Naive B cell (primary cell): ENCODE measurements at regions not wholly inside any gene's neighbourhood (a gene's known extent, or its start where the extent isn't known, plus 50 kb on each side); places are given as distances from the start of the nearest gene placed in this dataset.
"Not testable (repeated sequence)": the region's sequence is repeated elsewhere in the genome, so short reads cannot be mapped to it uniquely, and the experiment has no call there.

ENCODE experiments used
- ATAC-seq, 2 donors: fragments of 150-1000 bp; cut with Tn5 transposase; 2 replicates each; pipeline ENCODE4 v1.10.0; 2021; ENCODE audit warnings: low read depth in 2 of 2, mild to moderate bottlenecking in 2 of 2, moderate library complexity in 2 of 2
- DNase-seq: peaks from one replicate; pipeline ENCODE4 v3.0.0; 2022
- H3K27ac Mint-ChIP-seq, 6 donors: one replicate each; pipeline ENCODE4 v1.8.0; 2020 to 2022; ENCODE audit warnings: mild to moderate bottlenecking in 6 of 6, mixed read lengths in 6 of 6, moderate library complexity in 5 of 6, inconsistent platforms in 2 of 6
- H3K27me3 Mint-ChIP-seq, 3 donors: one replicate each; pipeline ENCODE4 v1.8.0; 2021 to 2022; ENCODE audit warnings: mixed read lengths in 3 of 3, mild to moderate bottlenecking in 1 of 3
- H3K36me3 Mint-ChIP-seq, 2 donors: one replicate each; pipeline ENCODE4 v1.8.0; 2020 to 2022; ENCODE audit warnings: mixed read lengths in 2 of 2, inconsistent platforms in 1 of 2, mild to moderate bottlenecking in 1 of 2
- H3K4me1 Mint-ChIP-seq, 3 donors: one replicate each; pipeline ENCODE4 v1.8.0; 2020 to 2022; ENCODE audit warnings: mixed read lengths in 3 of 3, inconsistent platforms in 1 of 3, mild to moderate bottlenecking in 1 of 3, moderate library complexity in 1 of 3
- H3K4me3 Mint-ChIP-seq, 8 donors: one replicate each; pipeline ENCODE4 v1.8.0; 2020 to 2022; ENCODE audit warnings: mild to moderate bottlenecking in 8 of 8, mixed read lengths in 8 of 8, moderate library complexity in 8 of 8, inconsistent platforms in 2 of 8
- H3K9me3 Mint-ChIP-seq, 7 donors: one replicate each; pipeline ENCODE4 v1.8.0; 2020 to 2022; ENCODE audit warnings: mixed read lengths in 7 of 7, mild to moderate bottlenecking in 5 of 7, inconsistent platforms in 2 of 7, moderate library complexity in 1 of 7

DNA sequence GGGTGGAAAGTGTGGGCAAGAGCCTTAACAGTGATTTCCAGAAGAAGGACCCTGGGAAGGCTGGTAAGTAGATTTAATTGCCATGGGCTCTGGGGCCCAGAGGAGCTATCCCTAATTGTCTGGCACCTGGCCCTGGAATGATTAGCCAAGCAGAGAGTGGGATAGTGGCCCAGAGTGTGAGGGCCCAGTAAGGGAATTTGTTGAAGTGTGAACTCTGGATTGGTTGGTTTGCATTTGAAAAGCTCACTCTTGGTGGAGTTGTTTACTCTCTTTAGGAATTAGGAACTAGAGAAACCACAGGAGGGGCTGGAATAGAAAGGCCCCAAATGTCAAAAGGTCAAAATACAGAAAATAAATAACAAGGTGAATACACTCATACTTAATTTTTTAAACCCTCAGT is 207.1 kb downstream of the GABRG2 start:
- no peak for ATAC-seq
- Mint-ChIP-seq H3K36me3 (no peaks in the 10 kb centered on the region), H3K4me1 (peaks cover 0 to 1% (median 0%) of the 10 kb centered on the region in 3 donors), H3K27ac (no peak overlapping the region), H3K9me3 (peaks cover 0 to 8% (median 2%) of the 10 kb centered on the region in 7 donors), H3K27me3 (no peaks in the 10 kb centered on the region), H3K4me3 (no peak overlapping the region)
- DNase-seq = no peak

DNA sequence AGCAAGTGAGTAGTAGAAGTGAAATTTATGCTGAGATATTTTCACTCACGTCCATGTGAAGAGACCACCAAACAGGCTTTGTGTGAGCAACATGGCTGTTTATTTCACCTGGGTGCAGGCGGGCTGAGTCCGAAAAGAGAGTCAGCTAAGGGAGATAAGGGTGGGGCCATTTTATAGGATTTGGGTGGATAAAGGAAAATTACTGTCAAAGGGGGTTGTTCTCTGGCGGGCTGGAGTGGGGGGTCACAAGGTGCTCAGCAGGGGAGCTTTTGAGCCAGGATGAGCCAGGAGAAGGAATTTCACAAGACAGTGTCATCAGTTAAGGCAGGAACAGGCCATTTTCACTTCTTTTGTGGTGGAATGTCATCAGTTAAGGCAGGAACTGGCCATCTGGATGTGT is 207.8 kb downstream of the GABRG2 start:
- H3K27me3 Mint-ChIP-seq, H3K9me3 Mint-ChIP-seq, H3K4me1 Mint-ChIP-seq, DNase-seq, H3K36me3 Mint-ChIP-seq, H3K4me3 Mint-ChIP-seq, H3K27ac Mint-ChIP-seq, ATAC-seq: not testable (repeated sequence)

DNA sequence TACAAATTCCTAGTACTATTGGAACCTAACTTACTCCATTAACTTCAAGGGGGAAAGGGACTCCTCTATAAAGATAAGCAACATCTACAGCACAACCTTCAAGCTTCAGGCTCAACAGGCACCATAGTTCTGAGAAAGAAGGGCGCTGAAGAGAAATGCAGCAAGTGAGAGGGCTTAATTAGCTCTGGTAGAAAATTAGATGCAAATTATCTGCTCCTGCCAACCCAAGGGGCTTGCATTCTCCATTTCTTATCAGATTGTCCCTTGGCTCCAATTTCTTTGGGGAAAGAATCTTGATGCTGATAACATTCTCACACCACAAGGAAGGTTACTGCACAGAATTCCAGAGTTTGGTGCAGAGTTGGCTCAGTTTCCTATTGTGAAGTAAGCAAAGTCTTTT is 214.6 kb downstream of the GABRG2 start:
- Mint-ChIP-seq H3K36me3 (no peaks in the 10 kb centered on the region), H3K9me3 (peaks cover 0 to 8% (median 0%) of the 10 kb centered on the region in 7 donors), H3K4me3 (no peak overlapping the region)

DNA sequence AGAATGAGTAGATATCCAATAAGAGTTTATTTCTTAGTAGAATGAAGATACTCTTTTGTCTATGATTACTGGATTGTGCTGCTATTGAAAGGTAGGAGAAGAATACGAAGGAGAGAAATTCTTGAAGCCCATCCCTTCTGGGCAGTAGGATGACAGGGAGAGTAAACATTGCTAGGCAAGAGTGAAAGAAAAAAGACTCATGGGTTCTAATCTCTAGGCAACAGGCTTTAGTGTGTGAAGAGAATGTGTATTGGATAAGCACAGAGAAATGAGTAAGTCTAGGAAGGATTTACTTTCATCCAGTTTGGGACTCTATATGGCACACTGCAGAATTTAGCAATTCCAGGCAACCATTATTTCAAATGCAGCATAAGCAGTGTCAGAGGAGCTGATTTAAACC is 216.0 kb downstream of the GABRG2 start:
- ATAC-seq = no peak
- Mint-ChIP-seq H3K36me3 (no peaks in the 10 kb centered on the region), H3K4me3 (no peak overlapping the region), H3K4me1 (no peaks in the 10 kb centered on the region), H3K27me3 (no peaks in the 10 kb centered on the region), H3K9me3 (peaks cover 0 to 4% (median 0%) of the 10 kb centered on the region in 7 donors), H3K27ac (no peak overlapping the region)
- DNase-seq = no peak

More for the DNA sequence above, 214.6 kb downstream of the GABRG2 start:
- H3K4me1 Mint-ChIP-seq = peaks cover 0 to 1% (median 0%) of the 10 kb centered on the region in 3 donors
- no peaks in the 10 kb centered on the region for H3K27me3 Mint-ChIP-seq
- DNase-seq = no peak
- no peak for ATAC-seq
- no peak overlapping the region for H3K27ac Mint-ChIP-seq

DNA sequence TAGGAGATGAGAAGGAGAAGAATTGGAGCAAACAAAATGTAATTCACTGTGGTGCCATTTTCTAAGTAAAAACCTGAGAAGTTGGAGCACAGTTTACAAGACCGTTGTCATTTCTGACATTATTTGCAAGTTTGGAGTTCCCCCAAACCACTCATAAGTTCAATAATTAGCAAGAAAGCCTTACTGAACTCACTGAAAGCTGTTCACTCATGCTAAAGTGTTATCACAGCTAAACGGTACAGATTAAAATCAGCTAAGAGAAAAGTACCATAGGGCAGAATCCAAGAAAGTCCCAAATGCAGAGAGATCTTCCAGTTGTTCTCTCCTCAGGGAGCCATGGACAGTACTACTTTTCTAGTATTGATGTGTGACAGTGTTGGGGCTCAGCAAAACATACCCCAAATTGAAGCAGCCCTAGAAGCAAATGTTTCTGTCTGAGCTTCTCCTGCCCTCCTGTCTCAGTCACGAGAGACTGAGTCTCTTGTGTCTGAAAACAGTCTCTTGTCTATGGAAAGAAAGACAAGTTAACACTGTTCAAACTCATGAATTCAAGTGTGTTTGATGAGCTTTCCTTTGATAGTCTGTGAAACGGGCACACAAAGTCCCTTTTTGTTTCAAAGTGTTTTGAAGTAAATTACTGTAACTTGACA is 221.2 kb downstream of the GABRG2 start:
- H3K36me3 Mint-ChIP-seq = no peaks in the 10 kb centered on the region
- no peak overlapping the region for H3K4me3 Mint-ChIP-seq
- no peaks in the 10 kb centered on the region for H3K4me1 Mint-ChIP-seq
- no peak for ATAC-seq
- peaks cover 0 to 4% (median 2%) of the 10 kb centered on the region in 7 donors for H3K9me3 Mint-ChIP-seq
- no peak for DNase-seq
- H3K27ac Mint-ChIP-seq = peak overlapping the region in 1 of 6 donors; percentile 33
- H3K27me3 Mint-ChIP-seq = no peaks in the 10 kb centered on the region

DNA sequence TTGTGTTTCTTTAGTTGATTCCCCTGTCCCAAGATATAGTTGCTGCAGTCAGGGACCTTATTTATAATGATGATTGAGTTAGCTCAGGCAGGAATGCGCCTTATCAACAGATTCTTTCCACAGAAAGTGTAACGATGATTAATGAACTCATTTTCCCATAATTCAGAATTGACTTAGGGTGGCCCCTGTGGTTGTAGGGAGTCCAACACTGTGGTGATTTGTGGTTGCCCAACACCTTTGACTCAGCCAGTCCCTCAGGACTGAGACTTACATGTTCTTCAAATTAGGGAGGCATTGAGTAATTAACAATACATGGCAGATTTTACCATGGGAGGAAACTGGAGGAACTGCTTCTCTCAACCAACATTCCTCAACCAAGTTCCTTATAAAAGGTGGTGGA is 221.9 kb downstream of the GABRG2 start:
- no peak for ATAC-seq
- H3K27me3 Mint-ChIP-seq = no peaks in the 10 kb centered on the region
- DNase-seq = no peak
- no peak overlapping the region for H3K27ac Mint-ChIP-seq
- H3K36me3 Mint-ChIP-seq = no peaks in the 10 kb centered on the region
- no peak overlapping the region for H3K4me3 Mint-ChIP-seq
- no peaks in the 10 kb centered on the region for H3K4me1 Mint-ChIP-seq
- H3K9me3 Mint-ChIP-seq = peaks cover 0 to 4% (median 2%) of the 10 kb centered on the region in 7 donors

DNA sequence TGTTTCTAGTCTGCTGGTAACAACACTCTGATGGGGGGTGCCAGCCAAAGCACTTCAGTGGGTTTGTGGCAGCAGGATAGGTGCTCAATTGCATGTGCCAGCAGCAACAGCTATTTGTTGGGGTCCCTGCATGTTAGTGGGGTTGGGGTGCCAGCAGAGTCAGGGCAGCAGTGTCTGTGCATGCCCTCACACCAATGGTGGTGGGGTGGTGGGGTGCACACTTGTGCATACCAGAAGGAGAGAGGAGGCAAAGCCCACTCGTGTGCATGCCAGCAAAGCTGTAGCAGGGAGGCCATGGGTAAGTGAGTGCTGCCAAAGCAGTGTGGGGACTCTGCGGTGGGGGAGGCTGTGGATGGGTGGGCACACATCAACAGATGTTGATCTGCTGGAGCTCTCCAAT is 232.2 kb downstream of the GABRG2 start:
- Mint-ChIP-seq H3K9me3 (peaks cover 0 to 4% (median 3%) of the 10 kb centered on the region in 7 donors), H3K36me3 (no peaks in the 10 kb centered on the region), H3K4me3 (no peak overlapping the region), H3K4me1 (no peaks in the 10 kb centered on the region), H3K27ac (no peak overlapping the region), H3K27me3 (no peaks in the 10 kb centered on the region)
- DNase-seq = no peak
- no peak for ATAC-seq

DNA sequence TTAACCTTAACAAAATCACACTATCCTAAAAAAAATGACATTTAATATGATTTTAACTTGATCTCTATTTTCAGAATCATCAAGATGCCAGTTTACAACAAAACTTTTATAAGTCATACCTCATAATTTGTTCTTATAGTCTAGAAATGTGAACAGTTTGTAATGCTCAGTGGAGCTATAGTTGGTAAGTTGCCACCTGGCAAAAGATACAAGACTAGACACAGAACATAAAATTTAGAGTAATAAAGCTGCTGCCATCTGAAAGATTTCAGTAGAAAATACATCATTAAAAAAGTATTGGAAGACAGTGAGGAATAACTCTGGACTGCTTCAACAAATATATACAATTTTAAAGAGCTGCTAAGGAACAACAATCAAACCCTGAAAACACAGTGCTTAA is 233.8 kb downstream of the GABRG2 start:
- H3K27ac Mint-ChIP-seq = no peak overlapping the region
- H3K9me3 Mint-ChIP-seq = peaks cover 0 to 4% (median 3%) of the 10 kb centered on the region in 7 donors
- H3K4me1 Mint-ChIP-seq = no peaks in the 10 kb centered on the region
- ATAC-seq (no peak), DNase-seq (no peak)
- H3K27me3 Mint-ChIP-seq = no peaks in the 10 kb centered on the region
- H3K36me3 Mint-ChIP-seq = no peaks in the 10 kb centered on the region
- H3K4me3 Mint-ChIP-seq = no peak overlapping the region

DNA sequence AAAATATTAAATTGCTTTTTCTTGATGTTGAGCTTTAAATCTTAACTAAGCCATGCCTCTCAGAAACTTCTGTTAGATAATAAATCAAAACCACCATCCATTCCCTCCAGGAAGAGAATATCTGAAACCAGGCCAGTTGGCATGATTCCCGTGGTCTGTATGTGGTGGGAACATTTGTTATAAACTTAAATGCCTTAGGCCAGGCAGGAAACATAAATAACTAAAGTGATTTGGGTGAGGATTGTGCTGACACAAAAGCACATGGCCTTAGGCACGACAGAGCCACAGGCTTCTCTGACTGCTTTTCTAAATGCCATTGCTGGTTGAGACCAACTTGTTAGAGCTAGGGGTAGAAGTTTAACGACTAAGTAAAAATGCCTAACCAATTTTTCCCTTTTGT is 255.9 kb downstream of the GABRG2 start:
- Mint-ChIP-seq H3K4me3 (no peak overlapping the region), H3K4me1 (no peaks in the 10 kb centered on the region), H3K27ac (no peak overlapping the region), H3K27me3 (no peaks in the 10 kb centered on the region), H3K36me3 (no peaks in the 10 kb centered on the region), H3K9me3 (peaks cover 0 to 12% (median 5%) of the 10 kb centered on the region in 7 donors)
- no peak for ATAC-seq
- no peak for DNase-seq

DNA sequence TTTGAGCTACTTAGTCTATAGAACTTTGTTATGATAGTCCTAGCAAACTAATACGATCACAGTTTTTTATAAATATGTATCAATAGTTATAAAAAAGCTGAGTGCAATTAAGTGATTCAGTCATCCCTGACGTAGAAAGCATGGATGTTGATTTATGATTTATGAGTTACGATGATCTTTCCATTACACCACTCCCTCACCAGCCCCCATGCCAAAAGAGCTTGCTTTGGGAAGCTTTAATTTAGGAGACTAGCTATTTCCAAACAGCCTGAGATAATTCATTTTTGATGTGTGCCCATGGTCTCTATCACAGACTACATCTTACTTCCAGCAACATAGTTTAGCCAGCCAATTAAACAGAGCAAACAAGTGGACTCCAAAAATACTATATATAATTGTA is 256.8 kb downstream of the GABRG2 start:
- ATAC-seq = no peak
- no peaks in the 10 kb centered on the region for H3K27me3 Mint-ChIP-seq

DNA sequence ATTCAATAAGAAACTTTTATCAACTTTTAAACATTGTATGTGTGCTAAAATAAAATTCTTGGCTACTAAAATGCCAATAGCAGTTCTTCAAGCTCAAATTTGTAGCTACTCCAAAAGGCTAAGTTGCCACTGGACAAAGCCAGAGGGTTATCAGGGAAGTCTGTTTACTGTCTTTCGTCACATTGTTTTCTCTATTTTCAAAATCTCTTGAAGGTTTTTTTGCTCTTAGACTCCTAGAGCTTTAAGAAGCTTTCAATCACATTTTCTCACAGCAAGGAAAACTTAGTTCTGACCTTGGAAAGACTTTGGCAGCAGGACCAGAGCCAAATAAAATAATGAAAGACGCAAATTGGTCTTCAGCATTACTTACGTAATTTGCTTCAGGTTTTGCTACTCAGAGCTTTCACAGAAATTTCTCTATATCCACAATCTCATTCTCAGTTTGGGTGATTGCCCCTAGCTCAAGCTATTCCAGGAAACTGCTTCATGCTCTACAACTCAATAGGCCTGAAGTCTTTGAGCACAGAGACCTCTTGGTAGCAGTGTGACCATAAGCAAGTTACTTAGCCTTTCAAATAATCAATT is 257.7 kb downstream of the GABRG2 start:
- ATAC-seq = no peak
- Mint-ChIP-seq H3K27ac (no peak overlapping the region), H3K27me3 (no peaks in the 10 kb centered on the region), H3K4me1 (no peaks in the 10 kb centered on the region), H3K36me3 (no peaks in the 10 kb centered on the region), H3K4me3 (no peak overlapping the region), H3K9me3 (peaks cover 0 to 14% (median 4%) of the 10 kb centered on the region in 7 donors)
- DNase-seq = no peak

More for the DNA sequence above, 256.8 kb downstream of the GABRG2 start:
- no peak overlapping the region for H3K4me3 Mint-ChIP-seq
- H3K27ac Mint-ChIP-seq = no peak overlapping the region
- H3K4me1 Mint-ChIP-seq = no peaks in the 10 kb centered on the region
- DNase-seq = no peak
- H3K9me3 Mint-ChIP-seq = peaks cover 0 to 9% (median 5%) of the 10 kb centered on the region in 7 donors
- no peaks in the 10 kb centered on the region for H3K36me3 Mint-ChIP-seq

DNA sequence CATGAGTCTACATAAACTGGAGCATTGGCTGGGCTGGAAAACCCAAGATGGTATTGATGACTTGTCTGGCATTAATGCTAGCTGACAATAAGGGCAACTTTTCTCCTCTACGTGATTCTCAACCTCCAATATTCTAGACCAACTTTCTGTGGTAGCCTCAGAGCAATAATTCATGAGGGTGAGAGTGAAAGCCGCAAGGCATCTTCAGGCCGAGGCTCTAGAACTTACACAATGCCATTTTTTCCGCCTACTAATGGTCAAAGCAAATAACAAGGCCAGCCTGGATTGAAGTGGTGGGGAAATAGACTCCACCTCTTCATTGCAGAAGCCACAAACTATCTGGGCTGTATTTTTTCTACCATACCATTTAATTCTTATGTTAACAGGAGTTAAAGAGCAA is 267.4 kb downstream of the GABRG2 start:
- H3K36me3 Mint-ChIP-seq = no peaks in the 10 kb centered on the region
- H3K27ac Mint-ChIP-seq = no peak overlapping the region
- no peaks in the 10 kb centered on the region for H3K4me1 Mint-ChIP-seq
- no peak for ATAC-seq
- H3K27me3 Mint-ChIP-seq = no peaks in the 10 kb centered on the region
- H3K9me3 Mint-ChIP-seq = peaks cover under 1 to 13% (median 5%) of the 10 kb centered on the region in 7 donors
- DNase-seq = no peak
- H3K4me3 Mint-ChIP-seq = no peak overlapping the region

DNA sequence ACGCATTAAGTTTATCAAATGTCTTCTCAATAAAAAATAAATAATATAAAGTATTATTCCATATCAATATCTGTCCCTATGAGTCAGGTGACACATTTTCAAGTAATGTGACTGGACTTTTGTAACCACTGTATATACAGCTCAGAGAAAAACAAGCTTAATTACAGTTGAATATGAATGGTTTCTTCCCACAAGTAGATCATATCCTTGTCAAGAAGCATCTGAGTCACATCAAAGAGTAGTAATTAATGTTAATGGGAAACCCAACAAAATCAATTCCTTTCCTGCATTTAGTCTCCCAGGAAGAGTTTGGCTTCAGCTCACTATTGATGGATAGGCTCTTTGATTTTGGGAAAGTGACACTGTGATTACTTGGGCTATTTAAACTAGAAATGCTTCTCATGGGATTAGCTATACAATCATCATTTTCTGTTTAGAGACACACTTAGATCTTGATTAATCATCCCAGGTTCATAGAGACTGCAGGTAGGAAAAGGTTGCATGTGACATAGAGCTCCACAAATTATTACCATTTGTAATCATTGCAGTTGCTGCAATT is 292.9 kb downstream of the GABRG2 start:
- no peak for ATAC-seq
- DNase-seq = no peak
- Mint-ChIP-seq H3K36me3 (no peaks in the 10 kb centered on the region), H3K27me3 (no peaks in the 10 kb centered on the region), H3K4me1 (no peaks in the 10 kb centered on the region), H3K4me3 (no peak overlapping the region), H3K9me3 (peaks cover 0 to 16% (median 4%) of the 10 kb centered on the region in 7 donors), H3K27ac (no peak overlapping the region)

DNA sequence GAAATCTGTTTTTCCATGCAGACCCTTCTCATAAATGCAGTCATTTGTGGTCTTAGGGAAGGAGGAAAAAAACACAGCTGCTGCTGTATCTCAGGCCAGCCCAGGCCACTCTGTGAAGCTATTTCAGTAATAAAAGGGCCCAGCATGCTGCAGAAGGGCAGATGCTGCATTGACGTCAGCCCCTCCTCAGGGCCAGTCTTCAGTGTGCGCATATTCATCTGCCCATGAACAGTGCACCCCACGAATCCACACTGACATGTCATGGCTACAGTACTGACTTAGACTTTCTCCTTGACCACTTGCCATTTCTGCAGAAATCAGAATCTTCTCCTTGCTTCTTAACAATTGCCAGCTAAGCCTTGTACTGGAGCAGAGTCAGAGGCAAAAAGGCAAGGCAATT is 304.7 kb downstream of the GABRG2 start:
- H3K9me3 Mint-ChIP-seq = peaks cover 11 to 22% (median 17%) of the 10 kb centered on the region in 7 donors
- DNase-seq = no peak
- no peak overlapping the region for H3K4me3 Mint-ChIP-seq
- peaks cover 5 to 9% of the 10 kb centered on the region in 2 donors for H3K36me3 Mint-ChIP-seq
- ATAC-seq = no peak
- no peak overlapping the region for H3K27ac Mint-ChIP-seq
- H3K27me3 Mint-ChIP-seq = no peaks in the 10 kb centered on the region
- H3K4me1 Mint-ChIP-seq = no peaks in the 10 kb centered on the region
